Fibroblast of villous mesenchyme (primary cell): ENCODE measurements at regions not wholly inside any gene's neighbourhood (a gene's known extent, or its start where the extent isn't known, plus 50 kb on each side); places are given as distances from the start of the nearest gene placed in this dataset.

Experiments
- DNase-seq: peaks from one replicate; pipeline ENCODE4 v3.0.0-alpha.2; 2010; ENCODE audit warnings: low read depth
- H3K4me3 ChIP-seq: 2 replicates; pipeline ENCODE4 v1.5.1; 2011; ENCODE audit warnings: low read depth, mild to moderate bottlenecking, low read length
- TF ChIP-seq, protein P1 (sequence below): IDR thresholded peaks from 2 replicates; pipeline ENCODE4 v1.5.1; 2012; ENCODE audit warnings: low read depth, mild to moderate bottlenecking, low read length; ENCODE audit not compliant: insufficient read depth

DNA sequence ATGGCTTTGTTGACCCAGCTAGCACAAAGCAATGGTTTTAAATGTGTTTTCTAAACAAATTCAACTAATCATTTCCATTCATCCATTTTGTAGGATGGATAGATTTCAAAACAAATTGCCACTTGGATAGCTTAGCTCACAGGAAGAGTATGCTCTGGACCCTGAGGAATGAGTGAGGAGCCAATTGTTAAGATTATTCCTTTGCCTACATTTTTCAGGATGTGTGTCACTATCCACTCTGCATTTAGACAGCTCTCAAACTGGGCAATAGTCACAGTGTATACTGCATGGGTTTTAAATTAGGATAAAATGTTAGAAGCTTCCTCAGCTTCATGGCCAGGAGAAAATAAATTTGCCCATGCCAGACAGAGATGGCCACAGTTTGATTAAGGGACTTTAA lies 605.6 kb upstream of the TEX47 start:
- H3K4me3 ChIP-seq, result no peak overlapping the region
- DNase-seq, result no peak
- TF ChIP-seq, protein P1, sequence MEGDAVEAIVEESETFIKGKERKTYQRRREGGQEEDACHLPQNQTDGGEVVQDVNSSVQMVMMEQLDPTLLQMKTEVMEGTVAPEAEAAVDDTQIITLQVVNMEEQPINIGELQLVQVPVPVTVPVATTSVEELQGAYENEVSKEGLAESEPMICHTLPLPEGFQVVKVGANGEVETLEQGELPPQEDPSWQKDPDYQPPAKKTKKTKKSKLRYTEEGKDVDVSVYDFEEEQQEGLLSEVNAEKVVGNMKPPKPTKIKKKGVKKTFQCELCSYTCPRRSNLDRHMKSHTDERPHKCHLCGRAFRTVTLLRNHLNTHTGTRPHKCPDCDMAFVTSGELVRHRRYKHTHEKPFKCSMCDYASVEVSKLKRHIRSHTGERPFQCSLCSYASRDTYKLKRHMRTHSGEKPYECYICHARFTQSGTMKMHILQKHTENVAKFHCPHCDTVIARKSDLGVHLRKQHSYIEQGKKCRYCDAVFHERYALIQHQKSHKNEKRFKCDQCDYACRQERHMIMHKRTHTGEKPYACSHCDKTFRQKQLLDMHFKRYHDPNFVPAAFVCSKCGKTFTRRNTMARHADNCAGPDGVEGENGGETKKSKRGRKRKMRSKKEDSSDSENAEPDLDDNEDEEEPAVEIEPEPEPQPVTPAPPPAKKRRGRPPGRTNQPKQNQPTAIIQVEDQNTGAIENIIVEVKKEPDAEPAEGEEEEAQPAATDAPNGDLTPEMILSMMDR, result no peak

DNA sequence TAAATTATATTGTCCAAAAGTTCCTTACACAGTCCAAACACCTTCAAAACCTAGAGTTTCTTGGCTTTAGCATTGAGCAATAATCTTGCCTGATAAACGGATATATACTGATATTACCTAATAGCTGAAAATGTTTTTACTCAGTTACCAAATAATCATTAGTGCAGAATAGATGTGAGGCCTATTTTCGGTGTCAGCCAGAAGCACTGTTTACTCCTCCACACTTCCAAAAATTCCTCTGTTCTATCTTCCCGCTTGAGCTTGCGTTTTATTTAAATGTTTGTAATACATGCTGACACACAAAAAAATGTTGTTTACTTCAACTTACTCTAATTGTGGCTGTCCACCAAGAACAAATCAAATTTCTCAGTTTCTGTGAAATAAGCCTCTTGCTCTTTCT lies 606.2 kb upstream of the TEX47 start:
- TF ChIP-seq, protein P1, result no peak
- H3K4me3 ChIP-seq, result no peak overlapping the region
- peak; percentile 0 for DNase-seq

DNA sequence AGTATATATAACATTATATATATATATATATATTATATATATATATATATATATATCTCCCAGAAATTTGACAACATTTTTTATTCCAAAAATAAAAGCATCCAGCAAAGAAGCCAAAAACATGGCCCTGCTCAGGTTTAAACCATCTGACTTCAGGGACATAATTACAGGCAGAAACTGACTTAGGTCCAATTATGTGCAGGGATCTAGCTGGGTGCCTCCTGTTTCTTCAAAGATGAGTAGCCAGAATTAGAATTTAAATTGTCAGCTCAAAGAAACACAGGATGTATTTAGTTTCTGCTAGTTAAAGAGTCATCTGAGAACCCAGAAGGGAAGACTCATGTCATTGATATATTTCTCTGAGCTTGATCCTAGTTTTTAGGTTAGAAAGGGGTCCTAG lies 656.4 kb upstream of the TEX47 start:
- DNase-seq, result no peak
- H3K4me3 ChIP-seq, result no peak overlapping the region
- TF ChIP-seq, protein P1, result no peak

DNA sequence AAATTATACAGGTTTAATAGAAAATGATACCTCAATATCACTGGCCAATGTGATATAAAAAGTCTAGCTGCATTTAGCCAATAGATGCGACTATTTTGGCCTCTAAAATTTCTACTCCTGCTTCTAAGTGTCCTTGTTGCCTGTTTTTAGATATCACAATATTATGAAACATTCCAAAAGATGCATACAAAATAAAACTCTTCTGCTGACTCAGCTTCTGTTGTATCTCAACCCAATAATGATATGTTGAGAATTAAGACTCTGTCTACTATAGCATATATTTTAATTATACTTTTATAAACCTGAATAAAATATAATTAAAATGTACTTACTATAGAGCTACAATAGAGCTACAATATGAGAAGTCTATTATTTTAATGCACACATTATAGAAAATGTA lies 661.0 kb upstream of the TEX47 start:
- DNase-seq, result no peak
- TF ChIP-seq, protein P1, result no peak
- no peak overlapping the region for H3K4me3 ChIP-seq

DNA sequence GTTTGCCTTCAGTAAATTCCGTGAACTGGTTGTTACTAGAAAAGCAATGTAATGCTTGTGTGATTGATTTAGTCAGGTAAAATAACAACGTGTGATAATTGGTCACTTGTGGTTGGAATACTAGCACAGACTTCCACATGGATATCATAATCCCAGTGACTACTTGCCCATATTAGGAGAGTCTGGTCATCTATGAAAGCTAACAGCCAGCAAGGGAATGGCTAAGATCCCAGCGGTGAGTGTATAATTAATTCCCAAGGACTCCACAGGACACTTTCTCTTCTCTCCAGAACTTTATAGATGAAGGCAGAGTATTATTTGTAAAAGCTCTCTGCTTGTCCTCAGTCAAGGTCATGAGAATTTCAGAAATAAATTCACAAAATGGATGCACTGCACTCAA lies 662.6 kb upstream of the TEX47 start:
- no peak overlapping the region for H3K4me3 ChIP-seq
- TF ChIP-seq, protein P1, result no peak
- no peak for DNase-seq

DNA sequence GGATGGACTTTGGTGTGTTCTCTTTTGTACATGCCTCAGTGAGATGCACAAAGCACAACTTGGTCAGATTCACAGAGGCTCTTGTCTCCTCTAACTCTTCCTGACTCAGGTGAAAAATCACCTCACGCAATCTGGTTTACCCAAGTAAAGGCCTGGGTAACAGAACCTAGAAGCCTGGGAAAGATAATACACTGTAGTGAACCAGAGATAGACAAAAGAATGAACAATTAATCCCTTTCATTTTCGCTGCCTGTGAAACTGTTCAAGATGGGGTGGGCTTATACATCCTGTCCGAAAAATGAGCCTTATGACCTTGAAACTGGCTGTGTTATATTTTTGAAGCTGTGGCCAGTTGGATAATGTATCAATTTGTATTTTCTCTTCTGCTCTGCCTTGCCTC lies 678.9 kb upstream of the TEX47 start:
- TF ChIP-seq, protein P1, result no peak
- no peak overlapping the region for H3K4me3 ChIP-seq
- no peak for DNase-seq

DNA sequence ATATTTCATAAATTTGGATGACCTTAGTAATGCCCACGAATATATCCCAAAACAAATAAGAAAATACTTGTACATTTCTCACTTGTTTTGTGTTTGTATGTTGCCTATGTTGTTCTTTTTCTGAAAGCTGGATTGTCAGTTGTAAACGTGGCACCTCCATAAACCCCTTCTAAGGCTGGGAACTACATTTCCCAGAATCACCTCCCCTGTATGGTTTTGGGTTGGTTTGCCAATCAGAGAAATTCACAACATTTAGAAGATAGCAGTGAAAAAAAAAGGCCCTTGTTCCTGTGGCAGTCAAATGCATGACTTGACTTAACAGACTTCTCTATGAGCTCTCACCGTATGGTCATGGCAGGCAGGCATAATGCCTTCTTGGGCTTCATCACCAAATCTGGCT lies 676.3 kb upstream of the STEAP1 start:
- no peak for DNase-seq
- H3K4me3 ChIP-seq, result no peak overlapping the region
- TF ChIP-seq, protein P1, result no peak
